ENCODE measurements at regions not wholly inside any gene's neighbourhood (a gene's known extent, or its start where the extent isn't known, plus 50 kb on each side); places are given as distances from the start of the nearest gene placed in this dataset.

DNA sequence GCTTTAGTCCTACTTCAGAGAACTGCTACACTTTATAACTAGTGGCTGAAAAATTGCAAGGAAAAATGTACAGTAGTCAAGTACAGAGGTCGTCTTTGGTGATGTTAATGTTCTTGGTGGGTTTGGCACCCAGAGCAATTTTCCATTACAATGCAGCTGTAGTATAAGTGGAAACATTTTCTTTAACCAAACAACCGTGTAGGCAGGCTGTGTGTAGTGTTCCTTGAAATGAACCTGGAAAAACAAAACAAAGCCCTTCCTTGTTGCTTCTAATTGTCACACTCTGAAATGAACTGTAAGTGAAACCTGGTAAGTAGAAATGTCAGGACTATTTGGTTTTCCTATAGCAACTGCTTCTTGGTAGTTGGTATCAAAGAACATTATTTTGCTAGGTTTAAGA, 256.9 kb downstream of the MDFIC start:
- intact Hi-C loops (cut with micrococcal nuclease) = no loop called here
- Mint-ChIP-seq H3K4me1 (peaks cover 12% of the 10 kb centered on the region), H3K9me3 (ENCODE audit: insufficient read depth) (no peaks in the 10 kb centered on the region), H3K27me3 (peaks cover 11% of the 10 kb centered on the region), H3K27ac (no peak overlapping the region), H3K4me3 (no peak overlapping the region)
- ChIA-PET POLR2A (no interaction called here), CTCF (no interaction called here)
- WGBS (ENCODE audit: insufficient coverage) = no CpG with 5 or more reads among the region's 2 CpGs
- Histone ChIP-seq H3K4me3 (ENCODE audit: control extremely low read depth in 1 of 5, extremely low read depth in 1 of 5, insufficient read depth in 1 of 5, low read depth in 2 of 5, low read length in 4 of 5) (no peak overlapping the region), H3K9ac (ENCODE audit: low read length) (no peak overlapping the region), H3K4me2 (replicated peaks; ENCODE audit: low read depth, low read length, poor library complexity, severe bottlenecking) (no peak overlapping the region), H4K20me1 (ENCODE audit: control insufficient read depth, insufficient read depth, low read length, poor library complexity, severe bottlenecking) (no peaks in the 10 kb centered on the region), H2AFZ (ENCODE audit: insufficient read depth, low read depth, low read length, poor library complexity, severe bottlenecking) (no peak overlapping the region), H3K4me1 (ENCODE audit: control insufficient read depth in 2 of 2, insufficient read depth in 2 of 2, low read length in 2 of 2) (peaks cover 11 to 12% of the 10 kb centered on the region in 2 donors), H3K79me2 (ENCODE audit: control insufficient read depth, insufficient read depth, low read length) (no peaks in the 10 kb centered on the region), H3K36me3 (replicated peaks in 1 of 2; ENCODE audit: control extremely low read depth in 1 of 2, control insufficient read depth in 1 of 2, extremely low read depth in 1 of 2, insufficient read depth in 2 of 2, low read length in 1 of 2) (no peaks in the 10 kb centered on the region), H3K27me3 (replicated peaks in 1 of 4; ENCODE audit: control extremely low read depth in 1 of 4, control insufficient read depth in 3 of 4, insufficient read depth in 4 of 4, low read length in 3 of 4) (peaks cover 0 to 6% (median 3%) of the 10 kb centered on the region in 4 experiments), H3K27ac (ENCODE audit: low read length in 2 of 2) (no peak overlapping the region), H3K9me3 (ENCODE audit: control extremely low read depth in 1 of 3, control insufficient read depth in 2 of 3, insufficient read depth in 1 of 3, low read length in 2 of 3) (no peaks in the 10 kb centered on the region)
- no peak for DNase-seq
- no peak for ATAC-seq (ENCODE audit: low read depth)
- no peak for TF ChIP-seq CTCF (IDR thresholded peaks at IDR 0.05)
- TF ChIP-seq EZH2 (IDR thresholded peaks at IDR 0.05; ENCODE audit: borderline replicate concordance, insufficient read depth, low read depth, low read length, poor library complexity, severe bottlenecking) = no peak

DNA sequence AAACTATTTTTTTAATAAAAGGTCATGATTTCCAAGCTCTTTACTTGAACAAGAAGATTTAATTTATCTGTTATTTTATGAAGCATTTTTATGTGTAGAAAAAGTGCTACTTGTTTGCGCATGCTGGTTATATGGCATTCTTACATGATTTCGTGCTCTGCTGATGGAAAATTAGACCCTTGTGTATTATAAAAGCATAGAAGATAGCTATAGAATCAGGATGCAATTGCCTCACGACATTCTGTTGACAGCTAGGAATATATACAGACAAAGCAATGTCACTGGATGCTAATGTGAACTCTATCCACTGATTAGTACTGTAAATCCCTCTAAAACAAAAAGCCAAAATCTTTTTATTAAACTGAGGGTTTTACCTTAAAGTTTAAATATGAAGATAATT, 255.9 kb downstream of the MDFIC start:
- Mint-ChIP-seq H3K9me3 (ENCODE audit: insufficient read depth) (no peaks in the 10 kb centered on the region), H3K4me1 (peaks cover 3% of the 10 kb centered on the region), H3K27me3 (peaks cover 16% of the 10 kb centered on the region), H3K27ac (no peak overlapping the region), H3K4me3 (no peak overlapping the region)
- ChIA-PET CTCF (interaction anchor here (0.7 kb wide), 1 partner anchor 34 kb away, joined by 3 read pairs; no protein-coding TSS in a partner anchor), POLR2A (no interaction called here)
- Histone ChIP-seq H3K4me3 (ENCODE audit: control extremely low read depth in 1 of 5, extremely low read depth in 1 of 5, insufficient read depth in 1 of 5, low read depth in 2 of 5, low read length in 4 of 5) (no peak overlapping the region), H4K20me1 (ENCODE audit: control insufficient read depth, insufficient read depth, low read length, poor library complexity, severe bottlenecking) (no peaks in the 10 kb centered on the region), H3K36me3 (replicated peaks in 1 of 2; ENCODE audit: control extremely low read depth in 1 of 2, control insufficient read depth in 1 of 2, extremely low read depth in 1 of 2, insufficient read depth in 2 of 2, low read length in 1 of 2) (no peaks in the 10 kb centered on the region), H2AFZ (ENCODE audit: insufficient read depth, low read depth, low read length, poor library complexity, severe bottlenecking) (no peak overlapping the region), H3K4me2 (replicated peaks; ENCODE audit: low read depth, low read length, poor library complexity, severe bottlenecking) (no peak overlapping the region), H3K4me1 (ENCODE audit: control insufficient read depth in 2 of 2, insufficient read depth in 2 of 2, low read length in 2 of 2) (peaks cover 2% of the 10 kb centered on the region in 2 donors), H3K9me3 (ENCODE audit: control extremely low read depth in 1 of 3, control insufficient read depth in 2 of 3, insufficient read depth in 1 of 3, low read length in 2 of 3) (no peaks in the 10 kb centered on the region), H3K79me2 (ENCODE audit: control insufficient read depth, insufficient read depth, low read length) (no peaks in the 10 kb centered on the region), H3K27me3 (replicated peaks in 1 of 4; ENCODE audit: control extremely low read depth in 1 of 4, control insufficient read depth in 3 of 4, insufficient read depth in 4 of 4, low read length in 3 of 4) (peaks cover 0 to 6% (median 3%) of the 10 kb centered on the region in 4 experiments), H3K9ac (ENCODE audit: low read length) (no peak overlapping the region), H3K27ac (ENCODE audit: low read length in 2 of 2) (no peak overlapping the region)
- intact Hi-C loops (cut with micrococcal nuclease) = no loop called here
- ATAC-seq (ENCODE audit: low read depth) (no peak), DNase-seq (no peak)
- no CpG with 5 or more reads among the region's 3 CpGs for WGBS (ENCODE audit: insufficient coverage)
- TF ChIP-seq EZH2 (IDR thresholded peaks at IDR 0.05; ENCODE audit: borderline replicate concordance, insufficient read depth, low read depth, low read length, poor library complexity, severe bottlenecking) (no peak), CTCF (IDR thresholded peaks at IDR 0.05) (no peak)
